ENCODE measurements at regions not wholly inside any gene's neighbourhood (a gene's known extent, or its start where the extent isn't known, plus 50 kb on each side); places are given as distances from the start of the nearest gene placed in this dataset.

- Histone ChIP-seq H3K4me1 (ENCODE audit: control insufficient read depth in 2 of 3, insufficient read depth in 2 of 3, low read depth in 1 of 3, low read length in 3 of 3) (no peaks in the 10 kb centered on the region), H3K9me3 (ENCODE audit: control insufficient read depth in 2 of 3, insufficient read depth in 1 of 3, low read length in 3 of 3) (no peaks in the 10 kb centered on the region), H3K27me3 (ENCODE audit: control insufficient read depth, insufficient read depth, low read length) (no peaks in the 10 kb centered on the region), H3K9ac (ENCODE audit: low read length in 3 of 3) (no peak overlapping the region), H3K4me3 (ENCODE audit: low read length in 3 of 3) (no peak overlapping the region), H3K36me3 (ENCODE audit: control insufficient read depth in 2 of 3, insufficient read depth in 3 of 3, low read length in 3 of 3) (no peaks in the 10 kb centered on the region), H3K27ac (ENCODE audit: low read depth in 2 of 2, low read length in 2 of 2) (no peak overlapping the region)
- DNase-seq (no peak), FAIRE-seq (no peak)
- intact Hi-C loops (cut with DNase I): no loop called here
- TF ChIP-seq CTCF (IDR thresholded peaks at IDR 0.05; ENCODE audit: borderline replicate concordance, extremely low read depth, insufficient read depth): no peak
Measured at GRCh38 chr5:30384171-30384570, 809.3 kb upstream of the CDH6 start.

- intact Hi-C loops (cut with DNase I): no loop called here
- TF ChIP-seq CTCF (IDR thresholded peaks at IDR 0.05; ENCODE audit: borderline replicate concordance, extremely low read depth, insufficient read depth): no peak
- H3K27me3 ChIP-seq (ENCODE audit: control insufficient read depth, insufficient read depth, low read length): no peaks in the 10 kb centered on the region
- FAIRE-seq (no peak), DNase-seq (no peak)
- H3K4me1 ChIP-seq (ENCODE audit: control insufficient read depth in 2 of 3, insufficient read depth in 2 of 3, low read depth in 1 of 3, low read length in 3 of 3): no peaks in the 10 kb centered on the region
- no peak overlapping the region for H3K9ac ChIP-seq (ENCODE audit: low read length in 3 of 3)
- H3K27ac ChIP-seq (ENCODE audit: low read depth in 2 of 2, low read length in 2 of 2): no peak overlapping the region
- no peaks in the 10 kb centered on the region for H3K36me3 ChIP-seq (ENCODE audit: control insufficient read depth in 2 of 3, insufficient read depth in 3 of 3, low read length in 3 of 3)
- H3K4me3 ChIP-seq (ENCODE audit: low read length in 3 of 3): no peak overlapping the region
- no peaks in the 10 kb centered on the region for H3K9me3 ChIP-seq (ENCODE audit: control insufficient read depth in 2 of 3, insufficient read depth in 1 of 3, low read length in 3 of 3)
Measured at GRCh38 chr5:30380228-30380627, 813.3 kb upstream of the CDH6 start.

GRCh38 chr5:30376848-30377247, 816.6 kb upstream of the CDH6 start:
- no peak overlapping the region for H3K4me3 ChIP-seq (ENCODE audit: low read length in 3 of 3)

More at GRCh38 chr5:30376848-30377247, 816.6 kb upstream of the CDH6 start:
- H3K27ac ChIP-seq (ENCODE audit: low read depth in 2 of 2, low read length in 2 of 2): no peak overlapping the region
- no peaks in the 10 kb centered on the region for H3K9me3 ChIP-seq (ENCODE audit: control insufficient read depth in 2 of 3, insufficient read depth in 1 of 3, low read length in 3 of 3)
- no peaks in the 10 kb centered on the region for H3K4me1 ChIP-seq (ENCODE audit: control insufficient read depth in 2 of 3, insufficient read depth in 2 of 3, low read depth in 1 of 3, low read length in 3 of 3)
- no peak overlapping the region for H3K9ac ChIP-seq (ENCODE audit: low read length in 3 of 3)
- H3K27me3 ChIP-seq (ENCODE audit: control insufficient read depth, insufficient read depth, low read length): no peaks in the 10 kb centered on the region
- no peak for TF ChIP-seq CTCF (IDR thresholded peaks at IDR 0.05; ENCODE audit: borderline replicate concordance, extremely low read depth, insufficient read depth)
- intact Hi-C loops (cut with DNase I): no loop called here
- DNase-seq (no peak), FAIRE-seq (no peak)
- H3K36me3 ChIP-seq (ENCODE audit: control insufficient read depth in 2 of 3, insufficient read depth in 3 of 3, low read length in 3 of 3): no peaks in the 10 kb centered on the region
